ENCODE measurements at regions not wholly inside any gene's neighbourhood (a gene's known extent, or its start where the extent isn't known, plus 50 kb on each side); places are given as distances from the start of the nearest gene placed in this dataset.

GRCh38 chr2:207471261-207471660 lies 58.5 kb upstream of the CREB1 start:
- TF ChIP-seq, protein P1, sequence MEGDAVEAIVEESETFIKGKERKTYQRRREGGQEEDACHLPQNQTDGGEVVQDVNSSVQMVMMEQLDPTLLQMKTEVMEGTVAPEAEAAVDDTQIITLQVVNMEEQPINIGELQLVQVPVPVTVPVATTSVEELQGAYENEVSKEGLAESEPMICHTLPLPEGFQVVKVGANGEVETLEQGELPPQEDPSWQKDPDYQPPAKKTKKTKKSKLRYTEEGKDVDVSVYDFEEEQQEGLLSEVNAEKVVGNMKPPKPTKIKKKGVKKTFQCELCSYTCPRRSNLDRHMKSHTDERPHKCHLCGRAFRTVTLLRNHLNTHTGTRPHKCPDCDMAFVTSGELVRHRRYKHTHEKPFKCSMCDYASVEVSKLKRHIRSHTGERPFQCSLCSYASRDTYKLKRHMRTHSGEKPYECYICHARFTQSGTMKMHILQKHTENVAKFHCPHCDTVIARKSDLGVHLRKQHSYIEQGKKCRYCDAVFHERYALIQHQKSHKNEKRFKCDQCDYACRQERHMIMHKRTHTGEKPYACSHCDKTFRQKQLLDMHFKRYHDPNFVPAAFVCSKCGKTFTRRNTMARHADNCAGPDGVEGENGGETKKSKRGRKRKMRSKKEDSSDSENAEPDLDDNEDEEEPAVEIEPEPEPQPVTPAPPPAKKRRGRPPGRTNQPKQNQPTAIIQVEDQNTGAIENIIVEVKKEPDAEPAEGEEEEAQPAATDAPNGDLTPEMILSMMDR (conservative IDR thresholded peaks at IDR 0.05), result no peak
- TF ChIP-seq EZH2 (IDR thresholded peaks at IDR 0.05; ENCODE audit: low read depth), result no peak

Measured in PC-9 (cell line).